ENCODE measurements at regions not wholly inside any gene's neighbourhood (a gene's known extent, or its start where the extent isn't known, plus 50 kb on each side); places are given as distances from the start of the nearest gene placed in this dataset.

DNA sequence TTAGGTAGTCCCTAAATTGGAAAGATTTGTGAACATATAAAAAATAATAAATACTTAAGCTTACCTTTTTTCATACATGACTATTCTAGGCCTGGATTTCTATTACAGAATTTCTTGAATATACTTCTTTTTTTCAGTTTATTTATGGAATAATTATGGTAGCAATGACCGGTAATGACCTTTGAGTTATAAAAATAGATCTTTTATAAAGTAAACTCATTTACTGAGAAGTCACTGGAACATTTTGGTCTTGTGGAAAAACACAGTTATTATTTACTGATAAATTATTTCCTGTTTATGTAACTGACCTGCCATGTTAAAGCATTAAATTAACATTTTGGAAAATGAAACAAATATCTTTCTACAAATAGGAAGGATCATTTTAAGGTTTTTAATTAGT lies 80.4 kb upstream of the RASGEF1B start:
- TF ChIP-seq, protein P1, sequence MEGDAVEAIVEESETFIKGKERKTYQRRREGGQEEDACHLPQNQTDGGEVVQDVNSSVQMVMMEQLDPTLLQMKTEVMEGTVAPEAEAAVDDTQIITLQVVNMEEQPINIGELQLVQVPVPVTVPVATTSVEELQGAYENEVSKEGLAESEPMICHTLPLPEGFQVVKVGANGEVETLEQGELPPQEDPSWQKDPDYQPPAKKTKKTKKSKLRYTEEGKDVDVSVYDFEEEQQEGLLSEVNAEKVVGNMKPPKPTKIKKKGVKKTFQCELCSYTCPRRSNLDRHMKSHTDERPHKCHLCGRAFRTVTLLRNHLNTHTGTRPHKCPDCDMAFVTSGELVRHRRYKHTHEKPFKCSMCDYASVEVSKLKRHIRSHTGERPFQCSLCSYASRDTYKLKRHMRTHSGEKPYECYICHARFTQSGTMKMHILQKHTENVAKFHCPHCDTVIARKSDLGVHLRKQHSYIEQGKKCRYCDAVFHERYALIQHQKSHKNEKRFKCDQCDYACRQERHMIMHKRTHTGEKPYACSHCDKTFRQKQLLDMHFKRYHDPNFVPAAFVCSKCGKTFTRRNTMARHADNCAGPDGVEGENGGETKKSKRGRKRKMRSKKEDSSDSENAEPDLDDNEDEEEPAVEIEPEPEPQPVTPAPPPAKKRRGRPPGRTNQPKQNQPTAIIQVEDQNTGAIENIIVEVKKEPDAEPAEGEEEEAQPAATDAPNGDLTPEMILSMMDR (IDR thresholded peaks at IDR 0.05; ENCODE audit: low read length) = no peak
- TF ChIP-seq EZH2 (IDR thresholded peaks at IDR 0.05; ENCODE audit: borderline replicate concordance, low read length) = no peak

Data from OCI-LY1 (cell line).